GM23338 (cell line): ENCODE measurements at regions not wholly inside any gene's neighbourhood (a gene's known extent, or its start where the extent isn't known, plus 50 kb on each side); places are given as distances from the start of the nearest gene placed in this dataset.

Experiments used
- ATAC-seq: fragments of 200-7000 bp; cut with Tn5 transposase; 3 replicates; pipeline ENCODE4 v1.9.1; 2020
- DNase-seq: peaks from one replicate; pipeline ENCODE4 v3.0.0-alpha.2; 2015; ENCODE audit warnings: low spot score
- H2AFZ ChIP-seq: fragments of 200-600 bp; sonication (generic); 2 replicates; pipeline ENCODE4 v1.8.0; 2016; ENCODE audit warnings: antibody characterized with exemption, mild to moderate bottlenecking, moderate library complexity
- H3F3A ChIP-seq: fragments of 200-600 bp; sonication (generic); replicated peaks from 2 replicates; pipeline ENCODE4 v1.8.0; 2017; ENCODE audit warnings: antibody characterized with exemption, mixed run types, low read depth
- H3K27ac ChIP-seq: fragments of 200-600 bp; sonication (generic); 2 replicates; pipeline ENCODE4 v1.6.1; 2016; ENCODE audit warnings: low read depth
- H3K27me3 ChIP-seq: fragments of 200-600 bp; sonication (generic); 2 replicates; pipeline ENCODE4 v1.8.0; 2016; ENCODE audit warnings: mild to moderate bottlenecking, mixed run types, moderate library complexity; ENCODE audit not compliant: insufficient read depth
- H3K36me3 ChIP-seq: fragments of 200-600 bp; sonication (generic); 2 replicates; pipeline ENCODE4 v1.8.0; 2016; ENCODE audit warnings: mild to moderate bottlenecking; ENCODE audit not compliant: insufficient read depth
- H3K4me1 ChIP-seq: fragments of 200-600 bp; sonication (generic); 2 replicates; pipeline ENCODE4 v1.8.0; 2016; ENCODE audit warnings: mild to moderate bottlenecking, moderate library complexity; ENCODE audit not compliant: insufficient read depth
- H3K4me2 ChIP-seq: fragments of 200-600 bp; sonication (generic); 2 replicates; pipeline ENCODE4 v1.7.1; 2017; ENCODE audit warnings: mixed run types
- H3K4me3 ChIP-seq: fragments of 200-600 bp; sonication (generic); 2 replicates; pipeline ENCODE4 v1.6.1; 2016; ENCODE audit warnings: mixed run types
- H3K79me2 ChIP-seq: fragments of 200-600 bp; sonication (generic); replicated peaks from 2 replicates; pipeline ENCODE4 v1.8.0; 2017; ENCODE audit warnings: mild to moderate bottlenecking; ENCODE audit not compliant: insufficient read depth
- H3K9me2 ChIP-seq: fragments of 200-600 bp; sonication (generic); 2 replicates; pipeline ENCODE4 v1.8.0; 2017; ENCODE audit not compliant: insufficient read depth
- H4K20me1 ChIP-seq: fragments of 200-600 bp; sonication (generic); replicated peaks from 2 replicates; pipeline ENCODE4 v1.8.0; 2017; ENCODE audit warnings: mild to moderate bottlenecking; ENCODE audit not compliant: insufficient read depth
- H3K27ac Mint-ChIP-seq: 2 replicates; pipeline ENCODE4 v1.8.0; 2020; ENCODE audit warnings: inconsistent platforms, mild to moderate bottlenecking, moderate library complexity, mixed read lengths
- H3K27me3 Mint-ChIP-seq: 3 replicates; pipeline ENCODE4 v1.8.0; 2022; ENCODE audit warnings: low read depth, mild to moderate bottlenecking, moderate library complexity, mixed read lengths, inconsistent platforms; ENCODE audit not compliant: insufficient read depth, poor library complexity
- H3K36me3 Mint-ChIP-seq: 3 replicates; pipeline ENCODE4 v1.8.0; 2021; ENCODE audit warnings: low read depth, mild to moderate bottlenecking, inconsistent platforms, moderate library complexity, mixed read lengths
- H3K4me1 Mint-ChIP-seq: 3 replicates; pipeline ENCODE4 v1.8.0; 2020; ENCODE audit warnings: mild to moderate bottlenecking, inconsistent platforms, mixed read lengths
- H3K4me3 Mint-ChIP-seq: 3 replicates; pipeline ENCODE4 v1.8.0; 2021; ENCODE audit warnings: moderate library complexity, mild to moderate bottlenecking, inconsistent platforms, mixed read lengths
- H3K9me3 Mint-ChIP-seq: 3 replicates; pipeline ENCODE4 v1.8.0; 2020; ENCODE audit warnings: moderate library complexity, mild to moderate bottlenecking, inconsistent platforms, mixed read lengths
- CREB1 ChIP-seq: fragments of 250-450 bp; sonication (Bioruptor Pico); IDR thresholded peaks from 2 replicates; pipeline ENCODE4 v1.5.0; 2020; ENCODE audit warnings: low read depth, mild to moderate bottlenecking, moderate library complexity
- EZH2 ChIP-seq: fragments of 200-600 bp; sonication (generic); IDR thresholded peaks from one replicate; pipeline ENCODE4 v1.8.0; 2017; ENCODE audit warnings: antibody characterized with exemption, mild to moderate bottlenecking, low read depth; ENCODE audit not compliant: unreplicated experiment
- EZH2phosphoT487 ChIP-seq: fragments of 200-600 bp; sonication (generic); IDR thresholded peaks from one replicate; pipeline ENCODE4 v1.8.1; 2018; ENCODE audit warnings: antibody characterized with exemption; ENCODE audit not compliant: unreplicated experiment
- JUNB ChIP-seq: IDR thresholded peaks from one replicate; pipeline ENCODE4 v1.6.1; 2016; ENCODE audit warnings: antibody characterized with exemption; ENCODE audit not compliant: unreplicated experiment
- NANOG ChIP-seq: IDR thresholded peaks from 2 replicates; pipeline ENCODE4 v1.6.1; 2016; ENCODE audit warnings: antibody characterized with exemption, borderline replicate concordance
- ZNF331 ChIP-seq: fragments of 250-450 bp; sonication (Bioruptor Pico); IDR thresholded peaks from 2 replicates; pipeline ENCODE4 v1.5.0; 2020; ENCODE audit warnings: low read depth, mild to moderate bottlenecking, moderate library complexity
- TF ChIP-seq, protein P1 (sequence below): IDR thresholded peaks from 2 replicates; pipeline ENCODE4 v1.6.1; 2016; ENCODE audit warnings: antibody characterized with exemption
- TF ChIP-seq, protein P2 (sequence below): fragments of 250-450 bp; sonication (Bioruptor Pico); IDR thresholded peaks from 2 replicates; pipeline ENCODE4 v1.5.0; 2020; ENCODE audit warnings: mild to moderate bottlenecking, moderate library complexity

DNA sequence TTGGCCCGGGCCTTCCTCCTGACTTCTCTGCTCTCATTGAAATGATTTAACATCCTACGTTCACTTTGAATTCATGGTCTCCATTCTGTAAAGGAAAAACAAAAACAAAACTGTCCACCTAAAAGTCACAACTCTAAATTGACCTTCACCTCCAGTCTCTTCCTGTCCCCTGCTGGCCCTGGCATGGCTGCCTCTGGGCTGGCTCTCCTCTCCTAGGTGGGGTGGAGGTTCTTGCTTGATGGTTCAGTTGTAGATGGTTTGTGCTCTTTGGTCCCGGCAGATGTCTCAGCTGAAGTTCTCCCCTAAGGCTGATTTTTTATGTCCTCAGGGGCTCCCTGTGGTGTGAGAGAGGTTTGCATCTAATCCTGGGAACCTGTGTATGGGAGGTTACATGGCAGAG, 121.1 kb downstream of the ACKR3 start:
- no peaks in the 10 kb centered on the region for H3F3A ChIP-seq
- H3K4me2 ChIP-seq, result no peak overlapping the region
- Mint-ChIP-seq H3K27me3 (peaks cover 11% of the 10 kb centered on the region), H3K27ac (no peak overlapping the region), H3K9me3 (no peaks in the 10 kb centered on the region), H3K4me1 (peaks cover 28% of the 10 kb centered on the region), H3K4me3 (no peak overlapping the region), H3K36me3 (no peaks in the 10 kb centered on the region)
- H3K36me3 ChIP-seq, result no peaks in the 10 kb centered on the region
- H4K20me1 ChIP-seq, result no peaks in the 10 kb centered on the region
- no peaks in the 10 kb centered on the region for H3K9me2 ChIP-seq
- no peaks in the 10 kb centered on the region for H3K4me1 ChIP-seq
- H3K4me3 ChIP-seq, result no peak overlapping the region
- DNase-seq (no peak), ATAC-seq (no peak)
- H3K79me2 ChIP-seq, result no peaks in the 10 kb centered on the region
- no peak overlapping the region for H3K27ac ChIP-seq
- no peak for TF ChIP-seq EZH2
- TF ChIP-seq, protein P1, sequence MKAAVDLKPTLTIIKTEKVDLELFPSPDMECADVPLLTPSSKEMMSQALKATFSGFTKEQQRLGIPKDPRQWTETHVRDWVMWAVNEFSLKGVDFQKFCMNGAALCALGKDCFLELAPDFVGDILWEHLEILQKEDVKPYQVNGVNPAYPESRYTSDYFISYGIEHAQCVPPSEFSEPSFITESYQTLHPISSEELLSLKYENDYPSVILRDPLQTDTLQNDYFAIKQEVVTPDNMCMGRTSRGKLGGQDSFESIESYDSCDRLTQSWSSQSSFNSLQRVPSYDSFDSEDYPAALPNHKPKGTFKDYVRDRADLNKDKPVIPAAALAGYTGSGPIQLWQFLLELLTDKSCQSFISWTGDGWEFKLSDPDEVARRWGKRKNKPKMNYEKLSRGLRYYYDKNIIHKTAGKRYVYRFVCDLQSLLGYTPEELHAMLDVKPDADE, result no peak
- no peak for TF ChIP-seq EZH2phosphoT487
- no peak for TF ChIP-seq JUNB
- TF ChIP-seq ZNF331, result no peak
- TF ChIP-seq, protein P2, sequence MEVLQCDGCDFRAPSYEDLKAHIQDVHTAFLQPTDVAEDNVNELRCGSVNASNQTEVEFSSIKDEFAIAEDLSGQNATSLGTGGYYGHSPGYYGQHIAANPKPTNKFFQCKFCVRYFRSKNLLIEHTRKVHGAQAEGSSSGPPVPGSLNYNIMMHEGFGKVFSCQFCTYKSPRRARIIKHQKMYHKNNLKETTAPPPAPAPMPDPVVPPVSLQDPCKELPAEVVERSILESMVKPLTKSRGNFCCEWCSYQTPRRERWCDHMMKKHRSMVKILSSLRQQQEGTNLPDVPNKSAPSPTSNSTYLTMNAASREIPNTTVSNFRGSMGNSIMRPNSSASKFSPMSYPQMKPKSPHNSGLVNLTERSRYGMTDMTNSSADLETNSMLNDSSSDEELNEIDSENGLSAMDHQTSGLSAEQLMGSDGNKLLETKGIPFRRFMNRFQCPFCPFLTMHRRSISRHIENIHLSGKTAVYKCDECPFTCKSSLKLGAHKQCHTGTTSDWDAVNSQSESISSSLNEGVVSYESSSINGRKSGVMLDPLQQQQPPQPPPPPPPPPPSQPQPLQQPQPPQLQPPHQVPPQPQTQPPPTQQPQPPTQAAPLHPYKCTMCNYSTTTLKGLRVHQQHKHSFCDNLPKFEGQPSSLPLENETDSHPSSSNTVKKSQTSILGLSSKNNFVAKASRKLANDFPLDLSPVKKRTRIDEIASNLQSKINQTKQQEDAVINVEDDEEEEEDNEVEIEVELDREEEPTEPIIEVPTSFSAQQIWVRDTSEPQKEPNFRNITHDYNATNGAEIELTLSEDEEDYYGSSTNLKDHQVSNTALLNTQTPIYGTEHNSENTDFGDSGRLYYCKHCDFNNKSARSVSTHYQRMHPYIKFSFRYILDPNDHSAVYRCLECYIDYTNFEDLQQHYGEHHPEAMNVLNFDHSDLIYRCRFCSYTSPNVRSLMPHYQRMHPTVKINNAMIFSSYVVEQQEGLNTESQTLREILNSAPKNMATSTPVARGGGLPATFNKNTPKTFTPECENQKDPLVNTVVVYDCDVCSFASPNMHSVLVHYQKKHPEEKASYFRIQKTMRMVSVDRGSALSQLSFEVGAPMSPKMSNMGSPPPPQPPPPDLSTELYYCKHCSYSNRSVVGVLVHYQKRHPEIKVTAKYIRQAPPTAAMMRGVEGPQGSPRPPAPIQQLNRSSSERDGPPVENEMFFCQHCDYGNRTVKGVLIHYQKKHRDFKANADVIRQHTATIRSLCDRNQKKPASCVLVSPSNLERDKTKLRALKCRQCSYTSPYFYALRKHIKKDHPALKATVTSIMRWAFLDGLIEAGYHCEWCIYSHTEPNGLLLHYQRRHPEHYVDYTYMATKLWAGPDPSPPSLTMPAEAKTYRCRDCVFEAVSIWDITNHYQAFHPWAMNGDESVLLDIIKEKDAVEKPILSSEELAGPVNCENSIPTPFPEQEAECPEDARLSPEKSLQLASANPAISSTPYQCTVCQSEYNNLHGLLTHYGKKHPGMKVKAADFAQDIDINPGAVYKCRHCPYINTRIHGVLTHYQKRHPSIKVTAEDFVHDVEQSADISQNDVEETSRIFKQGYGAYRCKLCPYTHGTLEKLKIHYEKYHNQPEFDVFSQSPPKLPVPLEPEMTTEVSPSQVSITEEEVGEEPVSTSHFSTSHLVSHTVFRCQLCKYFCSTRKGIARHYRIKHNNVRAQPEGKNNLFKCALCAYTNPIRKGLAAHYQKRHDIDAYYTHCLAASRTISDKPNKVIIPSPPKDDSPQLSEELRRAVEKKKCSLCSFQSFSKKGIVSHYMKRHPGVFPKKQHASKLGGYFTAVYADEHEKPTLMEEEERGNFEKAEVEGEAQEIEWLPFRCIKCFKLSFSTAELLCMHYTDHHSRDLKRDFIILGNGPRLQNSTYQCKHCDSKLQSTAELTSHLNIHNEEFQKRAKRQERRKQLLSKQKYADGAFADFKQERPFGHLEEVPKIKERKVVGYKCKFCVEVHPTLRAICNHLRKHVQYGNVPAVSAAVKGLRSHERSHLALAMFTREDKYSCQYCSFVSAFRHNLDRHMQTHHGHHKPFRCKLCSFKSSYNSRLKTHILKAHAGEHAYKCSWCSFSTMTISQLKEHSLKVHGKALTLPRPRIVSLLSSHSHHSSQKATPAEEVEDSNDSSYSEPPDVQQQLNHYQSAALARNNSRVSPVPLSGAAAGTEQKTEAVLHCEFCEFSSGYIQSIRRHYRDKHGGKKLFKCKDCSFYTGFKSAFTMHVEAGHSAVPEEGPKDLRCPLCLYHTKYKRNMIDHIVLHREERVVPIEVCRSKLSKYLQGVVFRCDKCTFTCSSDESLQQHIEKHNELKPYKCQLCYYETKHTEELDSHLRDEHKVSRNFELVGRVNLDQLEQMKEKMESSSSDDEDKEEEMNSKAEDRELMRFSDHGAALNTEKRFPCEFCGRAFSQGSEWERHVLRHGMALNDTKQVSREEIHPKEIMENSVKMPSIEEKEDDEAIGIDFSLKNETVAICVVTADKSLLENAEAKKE (CRISPR knock-in tag), result no peak
- no peak for TF ChIP-seq CREB1 (CRISPR knock-in tag)
- TF ChIP-seq NANOG, result no peak
- H3K27me3 ChIP-seq, result no peaks in the 10 kb centered on the region
- H2AFZ ChIP-seq, result no peak overlapping the region
